OCI-LY7 (cell line): ENCODE measurements at regions not wholly inside any gene's neighbourhood (a gene's known extent, or its start where the extent isn't known, plus 50 kb on each side); places are given as distances from the start of the nearest gene placed in this dataset.

Source experiments
- BruUV-seq: library from RNA; stranded (reverse); fragments of 400-500 nt; replicated peaks from 2 replicates; lab custom pipeline; 2021; lab: Mats Ljungman, UMichigan
- CTCF ChIA-PET: fragments of 300-600 bp; sonication (Branson Sonifier 250); formaldehyde crosslinking; loops from one replicate; lab custom pipeline; 2022; ENCODE audit warnings: antibody characterized with exemption; ENCODE audit not compliant: unreplicated experiment; lab: Charles Lee
- POLR2A ChIA-PET: fragments of 300-600 bp; sonication (Branson Sonifier 250); formaldehyde crosslinking; loops from one replicate; lab custom pipeline; 2022; ENCODE audit warnings: antibody characterized with exemption; lab: Charles Lee
- DNase-seq: peaks from one replicate; pipeline ENCODE4 v3.0.0-alpha.2; 2015; ENCODE audit warnings: low spot score
- H2AFZ ChIP-seq: fragments of 200-600 bp; sonication (generic), shearing (Covaris generic); 2 replicates; pipeline ENCODE4 v1.6.1; 2014; ENCODE audit warnings: mild to moderate bottlenecking, antibody characterized with exemption, low read length, moderate library complexity
- H3K27ac ChIP-seq: fragments of 200-600 bp; sonication (generic); 2 replicates; pipeline ENCODE4 v1.5.1; 2014; ENCODE audit warnings: mixed run types, low read depth, mild to moderate bottlenecking, moderate library complexity, low read length, inconsistent platforms; ENCODE audit not compliant: poor library complexity, severe bottlenecking
- H3K36me3 ChIP-seq: fragments of 200-600 bp; sonication (generic); 2 replicates; pipeline ENCODE4 v1.6.1; 2014; ENCODE audit warnings: mild to moderate bottlenecking, antibody characterized with exemption, low read length, moderate library complexity, mixed read lengths; ENCODE audit not compliant: insufficient read depth
- H3K4me1 ChIP-seq: fragments of 200-600 bp; sonication (generic); 2 replicates; pipeline ENCODE4 v1.5.1; 2014; ENCODE audit warnings: mild to moderate bottlenecking, low read length; ENCODE audit not compliant: insufficient read depth, poor library complexity, severe bottlenecking
- H3K4me2 ChIP-seq: fragments of 200-600 bp; sonication (generic); 2 replicates; pipeline ENCODE4 v1.6.1; 2014; ENCODE audit warnings: mild to moderate bottlenecking, low read length
- H3K4me3 ChIP-seq: fragments of 200-600 bp; sonication (generic); 2 replicates; pipeline ENCODE4 v1.5.1; 2014; ENCODE audit warnings: mild to moderate bottlenecking, low read depth, low read length; ENCODE audit not compliant: poor library complexity, severe bottlenecking
- H3K79me2 ChIP-seq: fragments of 200-600 bp; sonication (generic); 2 replicates; pipeline ENCODE4 v1.6.1; 2016; ENCODE audit warnings: low read depth, mild to moderate bottlenecking, low read length, moderate library complexity, mixed read lengths; ENCODE audit not compliant: insufficient read depth
- H3K9me2 ChIP-seq: fragments of 200-600 bp; sonication (generic); 2 replicates; pipeline ENCODE4 v1.6.1; 2016; ENCODE audit warnings: mild to moderate bottlenecking, low read length, mixed read lengths; ENCODE audit not compliant: insufficient read depth
- H3K9me3 ChIP-seq: fragments of 200-600 bp; sonication (generic); 2 replicates; pipeline ENCODE4 v1.6.1; 2014; ENCODE audit warnings: mild to moderate bottlenecking, mixed run types, low read length, mixed read lengths
- H4K20me1 ChIP-seq: fragments of 200-600 bp; sonication (generic); 2 replicates; pipeline ENCODE4 v1.6.1; 2014; ENCODE audit warnings: mild to moderate bottlenecking, antibody characterized with exemption, low read length, moderate library complexity, mixed read lengths; ENCODE audit not compliant: insufficient read depth
- CTCF ChIP-seq: fragments of 200-600 bp; sonication (generic); conservative IDR thresholded peaks from 2 replicates; pipeline ENCODE4 v1.5.1; 2014; ENCODE audit warnings: mild to moderate bottlenecking, antibody characterized with exemption, low read length, moderate library complexity, mixed read lengths
- EZH2phosphoT487 ChIP-seq: fragments of 200-600 bp; sonication (generic); IDR thresholded peaks from 2 replicates; pipeline ENCODE4 v1.6.1; 2018; ENCODE audit warnings: low read depth, borderline replicate concordance, mild to moderate bottlenecking, mixed run types, antibody characterized with exemption, low read length, moderate library complexity, mixed read lengths
- intact Hi-C: fragments of 100-400 bp; cut with micrococcal nuclease; formaldehyde crosslinking; loops from one replicate; pipeline ENCODE4 v1.10.0; 2022; ENCODE audit not compliant: unreplicated experiment

GRCh38 chr18:1018181-1018681 lies 113.6 kb downstream of the ADCYAP1 start:
- CTCF ChIA-PET: no interaction called here

GRCh38 chr18:1019191-1019590 lies 114.5 kb downstream of the ADCYAP1 start:
- CTCF ChIA-PET: no interaction called here
- no peaks in the 10 kb centered on the region for H3K4me1 ChIP-seq
- H3K79me2 ChIP-seq: no peaks in the 10 kb centered on the region
- intact Hi-C loops: no loop called here
- H3K9me3 ChIP-seq: no peaks in the 10 kb centered on the region
- no peak overlapping the region for H3K4me2 ChIP-seq
- H3K9me2 ChIP-seq: no peaks in the 10 kb centered on the region
- no peaks in the 10 kb centered on the region for H3K36me3 ChIP-seq
- H3K27ac ChIP-seq: no peak overlapping the region
- H4K20me1 ChIP-seq: no peaks in the 10 kb centered on the region
- POLR2A ChIA-PET: no interaction called here
- no peak overlapping the region for H2AFZ ChIP-seq
- no peak for TF ChIP-seq CTCF
- TF ChIP-seq EZH2phosphoT487: no peak
- no peak overlapping the region for H3K4me3 ChIP-seq
- DNase-seq: no peak
- BruUV-seq: no TSS peak

More at GRCh38 chr18:1018181-1018681, 113.6 kb downstream of the ADCYAP1 start:
- H3K9me3 ChIP-seq: no peaks in the 10 kb centered on the region
- intact Hi-C loops: no loop called here
- H2AFZ ChIP-seq: no peak overlapping the region
- no peak overlapping the region for H3K4me2 ChIP-seq
- no peaks in the 10 kb centered on the region for H3K79me2 ChIP-seq
- H3K36me3 ChIP-seq: no peaks in the 10 kb centered on the region
- no peak overlapping the region for H3K4me3 ChIP-seq
- no peak for DNase-seq
- H3K27ac ChIP-seq: no peak overlapping the region
- POLR2A ChIA-PET: no interaction called here
- no peaks in the 10 kb centered on the region for H3K4me1 ChIP-seq
- no peak for TF ChIP-seq EZH2phosphoT487
- no peak for TF ChIP-seq CTCF
- H4K20me1 ChIP-seq: no peaks in the 10 kb centered on the region
- no TSS peak for BruUV-seq
- no peaks in the 10 kb centered on the region for H3K9me2 ChIP-seq

GRCh38 chr18:1020731-1021344 lies 116.2 kb downstream of the ADCYAP1 start:
- no peak overlapping the region for H3K4me2 ChIP-seq
- BruUV-seq: no TSS peak
- no peak overlapping the region for H2AFZ ChIP-seq
- H3K9me2 ChIP-seq: no peaks in the 10 kb centered on the region
- DNase-seq: no peak
- no peaks in the 10 kb centered on the region for H3K9me3 ChIP-seq
- no peaks in the 10 kb centered on the region for H3K36me3 ChIP-seq
- no peaks in the 10 kb centered on the region for H3K4me1 ChIP-seq
- H3K79me2 ChIP-seq: no peaks in the 10 kb centered on the region
- ChIA-PET POLR2A (no interaction called here), CTCF (no interaction called here)
- no peak overlapping the region for H3K27ac ChIP-seq
- H4K20me1 ChIP-seq: no peaks in the 10 kb centered on the region
- H3K4me3 ChIP-seq: no peak overlapping the region
- intact Hi-C loops: no loop called here
- no peak for TF ChIP-seq EZH2phosphoT487
- TF ChIP-seq CTCF: no peak
